ENCODE measurements at regions not wholly inside any gene's neighbourhood (a gene's known extent, or its start where the extent isn't known, plus 50 kb on each side); places are given as distances from the start of the nearest gene placed in this dataset.
"Not testable (repeated sequence)": the region's sequence is repeated elsewhere in the genome, so short reads cannot be mapped to it uniquely, and the experiment has no call there.

GRCh38 chr13:88852293-88852692, 1181.1 kb downstream of the SLITRK5 start:
- not testable (repeated sequence) for TF ChIP-seq CTCF (IDR thresholded peaks at IDR 0.05); RCOR1 (IDR thresholded peaks at IDR 0.05; ENCODE audit: low read depth, low read length); PBX3 (IDR thresholded peaks at IDR 0.05); MYC (IDR thresholded peaks at IDR 0.05; ENCODE audit: borderline replicate concordance, low read length); CHD2 (IDR thresholded peaks at IDR 0.05; ENCODE audit: low read length, partially characterized antibody); MAFK (IDR thresholded peaks at IDR 0.05; ENCODE audit: partially characterized antibody)
